Left renal pelvis (tissue), 4 donors: ENCODE measurements at regions not wholly inside any gene's neighbourhood (a gene's known extent, or its start where the extent isn't known, plus 50 kb on each side); places are given as distances from the start of the nearest gene placed in this dataset.
A peak's percentile ranks its signal among the peaks of the same experiment; 100 is the strongest.

Experiments used
- DNase-seq, 4 donors: peaks; one replicate each; pipeline ENCODE4 v3.0.0-alpha.2; 2013; ENCODE audit warnings: low read depth in 4 of 4, low spot score in 3 of 4

GRCh38 chr3:34276342-34276741 is 477.9 kb downstream of the PDCD6IP start:
- no peak for DNase-seq

GRCh38 chr3:34277110-34277509 is 478.7 kb downstream of the PDCD6IP start:
- DNase-seq: no peak

- DNase-seq: no peak
Observed at GRCh38 chr3:34279901-34280300, 481.5 kb downstream of the PDCD6IP start.

GRCh38 chr3:34283751-34284150 is 485.3 kb downstream of the PDCD6IP start:
- DNase-seq: no peak

- no peak for DNase-seq
Observed at GRCh38 chr3:34284959-34285826, 486.8 kb downstream of the PDCD6IP start.

GRCh38 chr3:34285827-34286188 is 487.4 kb downstream of the PDCD6IP start:
- no peak for DNase-seq

- no peak for DNase-seq
Observed at GRCh38 chr3:34292605-34293300, 494.3 kb downstream of the PDCD6IP start.

- DNase-seq: no peak
Observed at GRCh38 chr3:34294240-34294639, 495.8 kb downstream of the PDCD6IP start.

GRCh38 chr3:34296796-34297195 is 498.4 kb downstream of the PDCD6IP start:
- DNase-seq: no peak

- DNase-seq: no peak
Observed at GRCh38 chr3:34298653-34299052, 500.2 kb downstream of the PDCD6IP start.

- peak in 1 of 4 donors; percentile 22 for DNase-seq
Observed at GRCh38 chr3:34300621-34301020, 502.2 kb downstream of the PDCD6IP start.

GRCh38 chr3:34301313-34301712 is 502.9 kb downstream of the PDCD6IP start:
- DNase-seq: no peak

GRCh38 chr3:34305266-34305665 is 506.8 kb downstream of the PDCD6IP start:
- no peak for DNase-seq

- DNase-seq: no peak
Observed at GRCh38 chr3:34312684-34313083, 514.3 kb downstream of the PDCD6IP start.

- DNase-seq: no peak
Observed at GRCh38 chr3:34319881-34320280, 521.5 kb downstream of the PDCD6IP start.

- no peak for DNase-seq
Observed at GRCh38 chr3:34323517-34323916, 525.1 kb downstream of the PDCD6IP start.

GRCh38 chr3:34346656-34347055 is 548.2 kb downstream of the PDCD6IP start:
- no peak for DNase-seq

- DNase-seq: no peak
Observed at GRCh38 chr3:34351882-34352777, 553.7 kb downstream of the PDCD6IP start.

- no peak for DNase-seq
Observed at GRCh38 chr3:34352778-34353331, 554.4 kb downstream of the PDCD6IP start.

- DNase-seq: no peak
Observed at GRCh38 chr3:34357461-34357860, 559.0 kb downstream of the PDCD6IP start.

- DNase-seq: no peak
Observed at GRCh38 chr3:34359064-34359463, 560.6 kb downstream of the PDCD6IP start.
